Amygdala (tissue), 56 donors: ENCODE measurements at regions not wholly inside any gene's neighbourhood (a gene's known extent, or its start where the extent isn't known, plus 50 kb on each side); places are given as distances from the start of the nearest gene placed in this dataset.
"Not testable (repeated sequence)": the region's sequence is repeated elsewhere in the genome, so short reads cannot be mapped to it uniquely, and the experiment has no call there.

Source experiments
- DNase-seq, 56 donors: peaks; one replicate each; lab custom pipeline; 2025; lab: John Stamatoyannopoulos, UW

- no peak for DNase-seq
Observed at GRCh38 chr7:34207810-34208209, 302.5 kb downstream of the BMPER start.

- DNase-seq, result no peak
Observed at GRCh38 chr7:34208878-34209621, 303.7 kb downstream of the BMPER start.

GRCh38 chr7:34211018-34211417, 305.7 kb downstream of the BMPER start:
- DNase-seq, result no peak

- no peak for DNase-seq
Observed at GRCh38 chr7:34217972-34218371, 312.6 kb downstream of the BMPER start.

GRCh38 chr7:34219153-34219718, 313.9 kb downstream of the BMPER start:
- DNase-seq, result no peak

GRCh38 chr7:34220506-34221185, 315.3 kb downstream of the BMPER start:
- DNase-seq, result no peak

GRCh38 chr7:34222316-34222715, 317.0 kb downstream of the BMPER start:
- DNase-seq, result no peak

GRCh38 chr7:34222722-34223121, 317.4 kb downstream of the BMPER start:
- no peak for DNase-seq

GRCh38 chr7:34224281-34224680, 318.9 kb downstream of the BMPER start:
- DNase-seq, result no peak

GRCh38 chr7:34225193-34225592, 319.9 kb downstream of the BMPER start:
- no peak for DNase-seq

GRCh38 chr7:34227525-34227924, 322.2 kb downstream of the BMPER start:
- DNase-seq, result no peak

GRCh38 chr7:34235101-34235500, 329.8 kb downstream of the BMPER start:
- not testable (repeated sequence) for DNase-seq

GRCh38 chr7:34236057-34236456, 330.7 kb downstream of the BMPER start:
- DNase-seq, result no peak

- DNase-seq, result no peak
Observed at GRCh38 chr7:34236839-34237492, 331.6 kb downstream of the BMPER start.

- no peak for DNase-seq
Observed at GRCh38 chr7:34237493-34237849, 332.1 kb downstream of the BMPER start.

- DNase-seq, result no peak
Observed at GRCh38 chr7:34240417-34240816, 335.1 kb downstream of the BMPER start.

GRCh38 chr7:34242391-34242790, 337.1 kb downstream of the BMPER start:
- no peak for DNase-seq

- DNase-seq, result no peak
Observed at GRCh38 chr7:34245246-34245645, 339.9 kb downstream of the BMPER start.

- DNase-seq, result no peak
Observed at GRCh38 chr7:34247468-34247867, 342.1 kb downstream of the BMPER start.

- no peak for DNase-seq
Observed at GRCh38 chr7:34249192-34249591, 343.9 kb downstream of the BMPER start.

- DNase-seq, result no peak
Observed at GRCh38 chr7:34260279-34260678, 354.9 kb downstream of the BMPER start.
